ENCODE measurements at regions not wholly inside any gene's neighbourhood (a gene's known extent, or its start where the extent isn't known, plus 50 kb on each side); places are given as distances from the start of the nearest gene placed in this dataset.
"Not testable (repeated sequence)": the region's sequence is repeated elsewhere in the genome, so short reads cannot be mapped to it uniquely, and the experiment has no call there.

DNA sequence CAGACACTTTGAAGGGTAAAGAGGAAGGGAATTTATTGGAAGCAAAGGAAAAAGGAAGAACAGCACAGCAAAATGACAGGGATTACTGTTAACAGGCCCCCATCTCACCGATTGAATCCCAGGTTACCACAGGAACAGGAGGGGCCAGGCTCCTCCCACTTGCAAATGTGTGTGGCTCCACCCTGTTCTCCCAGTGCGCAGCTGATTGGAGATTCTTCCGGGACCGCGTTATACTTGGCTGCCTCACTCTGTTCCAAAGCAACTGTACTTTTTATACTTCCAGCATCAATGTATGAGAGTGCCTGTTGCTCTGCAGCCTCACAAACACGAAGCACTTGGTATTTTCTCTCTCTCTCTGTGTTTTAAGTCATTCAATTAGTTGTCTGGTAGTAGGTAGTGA lies 273.6 kb upstream of the MDGA2 start:
- no peak for DNase-seq

DNA sequence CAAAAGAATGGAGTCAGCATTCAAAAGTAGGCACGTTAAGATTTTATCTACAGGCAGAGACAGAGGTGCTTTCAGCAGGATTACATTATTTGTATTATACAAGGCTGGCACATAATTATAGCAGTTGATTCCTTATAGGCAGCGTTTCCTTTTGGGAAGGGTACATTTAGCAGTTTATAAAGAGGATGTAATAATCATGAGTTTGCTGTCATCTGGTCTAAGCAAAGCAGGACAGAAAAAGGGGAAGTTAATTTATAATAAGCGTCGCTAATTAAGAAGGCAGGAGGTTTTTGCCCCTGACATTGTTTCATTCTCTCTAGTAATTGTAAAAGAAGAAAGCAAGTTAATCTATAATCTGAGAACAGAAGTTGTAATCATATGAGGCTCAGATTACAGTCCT lies 259.9 kb upstream of the MDGA2 start:
- no peak for DNase-seq

DNA sequence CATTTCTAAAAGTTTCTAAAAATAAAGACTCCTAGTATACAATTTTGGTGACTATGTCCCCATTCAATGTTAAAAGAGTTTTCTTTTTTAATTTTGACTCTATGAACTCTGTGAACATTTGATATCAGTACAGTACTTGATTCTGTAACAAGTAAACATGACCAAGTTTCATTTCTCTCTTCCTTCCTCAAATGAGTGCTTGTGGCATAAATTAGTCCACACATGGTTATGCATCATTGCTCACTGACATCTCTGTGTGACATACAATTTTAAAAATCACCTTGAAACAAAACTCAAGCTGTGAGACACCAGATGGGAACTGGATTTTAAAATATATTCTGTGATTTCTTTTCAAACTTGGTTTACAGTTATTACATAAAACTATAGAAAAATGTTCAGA lies 253.9 kb upstream of the MDGA2 start:
- DNase-seq: no peak

DNA sequence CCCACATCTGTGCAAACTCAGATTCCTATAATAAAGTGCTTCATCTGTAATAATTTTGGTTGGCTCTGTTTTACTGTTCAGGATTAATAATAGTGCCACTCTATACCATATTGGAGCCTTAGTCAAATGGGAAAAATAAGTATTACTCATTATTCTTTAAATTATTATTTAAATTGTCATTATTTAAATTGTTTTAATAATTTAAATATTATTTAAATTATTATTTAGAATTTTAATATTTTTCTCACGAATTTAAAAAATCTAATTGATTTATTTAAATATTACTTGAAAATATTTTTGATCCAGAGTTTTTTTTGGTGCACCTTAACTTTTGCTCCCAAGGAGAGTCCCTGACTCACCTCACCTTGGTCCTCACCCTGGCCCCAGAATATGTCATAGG lies 245.7 kb upstream of the MDGA2 start:
- no peak for DNase-seq

DNA sequence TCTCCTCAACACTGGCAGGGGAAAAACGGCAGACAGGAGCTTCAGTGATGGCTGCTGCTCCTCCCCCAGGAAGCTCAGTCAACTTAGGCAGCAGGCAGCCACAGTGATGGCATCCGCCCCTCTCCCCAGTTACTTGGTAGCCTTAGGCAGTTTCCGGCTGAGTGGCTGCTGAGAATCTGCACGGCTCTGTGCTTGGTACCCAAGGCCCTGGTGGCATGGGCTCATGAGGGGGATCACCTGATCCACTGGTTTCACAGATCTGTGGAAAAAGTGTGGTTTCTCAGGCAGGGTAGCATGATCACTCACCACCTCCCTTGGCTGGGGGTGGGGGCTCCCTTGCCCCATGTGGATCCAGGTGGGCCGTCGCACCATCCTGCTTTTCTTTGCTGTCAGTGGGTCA lies 244.6 kb upstream of the MDGA2 start:
- DNase-seq: no peak

DNA sequence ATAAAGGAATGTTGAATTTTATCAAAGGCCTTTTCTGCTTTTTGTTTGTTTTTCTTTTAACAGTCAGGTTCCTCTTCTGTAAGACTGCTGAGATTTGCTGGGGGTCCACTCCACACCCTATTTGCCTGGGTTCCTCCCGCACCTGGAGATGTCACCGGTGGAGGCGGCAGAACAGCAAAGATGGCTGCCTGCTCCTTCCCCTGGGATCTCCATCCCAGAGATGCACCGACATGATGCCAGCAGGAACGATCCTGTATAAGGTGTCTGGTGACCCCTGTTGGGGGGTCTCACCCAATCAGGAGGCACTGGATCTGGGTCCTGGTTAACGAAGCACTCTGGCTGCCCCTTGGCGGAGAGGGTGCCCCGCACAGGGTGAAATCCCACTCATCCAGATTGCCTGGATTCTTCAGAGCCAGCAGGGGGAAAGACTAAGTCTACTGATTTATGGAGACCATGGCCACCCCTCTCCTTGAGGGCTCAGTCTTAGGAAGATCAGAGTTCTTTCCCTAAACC lies 244.0 kb upstream of the MDGA2 start:
- no peak for DNase-seq

DNA sequence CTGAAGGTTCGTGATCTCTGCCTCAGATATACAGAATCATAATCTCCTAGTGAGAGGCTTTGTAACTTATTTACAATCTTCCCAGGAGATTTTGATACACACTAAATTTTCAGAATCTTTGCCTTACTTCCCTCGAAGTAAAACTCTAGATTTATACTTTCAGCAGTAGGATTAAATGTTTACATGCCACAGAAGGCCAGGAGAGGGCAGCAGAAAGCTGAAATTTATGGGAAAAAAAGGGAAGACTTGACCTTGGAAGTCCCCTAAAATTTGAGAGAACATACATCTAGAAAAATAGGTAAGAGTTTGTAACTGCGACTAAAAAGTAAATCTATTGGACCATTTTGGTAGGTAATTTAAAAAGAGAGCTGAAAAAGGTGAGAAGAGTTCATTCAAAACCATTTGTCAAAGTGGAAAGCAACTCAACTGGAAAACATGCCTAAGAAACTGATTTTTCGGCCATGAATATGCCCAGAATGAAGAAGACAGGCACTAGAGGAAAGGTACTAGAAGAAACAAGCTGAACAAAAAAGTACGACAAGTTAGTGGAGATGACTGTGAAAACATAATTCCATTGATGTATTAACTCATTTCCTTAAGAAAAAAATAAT lies 242.0 kb upstream of the MDGA2 start:
- DNase-seq: no peak

DNA sequence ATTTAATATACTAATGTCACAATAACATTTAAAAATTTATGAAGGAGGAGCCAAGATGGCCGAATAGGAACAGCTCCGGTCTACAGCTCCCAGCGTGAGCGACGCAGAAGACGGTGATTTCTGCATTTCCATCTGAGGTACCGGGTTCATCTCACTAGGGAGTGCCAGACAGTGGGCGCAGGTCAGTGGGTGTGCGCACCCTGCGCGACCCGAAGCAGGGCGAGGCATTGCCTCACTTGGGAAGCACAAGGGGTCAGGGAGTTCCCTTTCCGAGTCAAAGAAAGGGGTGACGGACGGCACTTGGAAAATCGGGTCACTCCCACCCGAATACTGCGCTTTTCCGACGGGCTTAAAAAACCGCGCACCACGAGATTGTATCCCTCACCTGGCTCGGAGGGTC lies 225.7 kb upstream of the MDGA2 start:
- not testable (repeated sequence) for DNase-seq

DNA sequence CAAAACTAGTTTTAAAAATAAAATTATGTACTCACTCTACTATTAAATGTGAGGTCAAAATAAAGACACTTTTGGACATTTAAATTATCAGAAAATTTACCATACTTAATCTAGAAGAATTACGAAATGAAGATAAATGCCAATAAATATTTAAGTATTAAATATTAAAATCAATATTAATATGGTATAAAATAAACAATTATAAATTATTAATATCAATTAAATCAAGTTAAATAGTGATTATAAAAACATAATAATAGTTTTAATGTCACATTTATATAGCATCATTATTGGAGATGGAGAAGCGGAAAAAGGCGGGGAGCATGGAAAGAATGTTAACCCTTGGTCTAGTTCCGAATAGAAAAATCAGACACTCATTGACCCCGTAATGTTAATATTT lies 224.3 kb upstream of the MDGA2 start:
- DNase-seq: no peak

DNA sequence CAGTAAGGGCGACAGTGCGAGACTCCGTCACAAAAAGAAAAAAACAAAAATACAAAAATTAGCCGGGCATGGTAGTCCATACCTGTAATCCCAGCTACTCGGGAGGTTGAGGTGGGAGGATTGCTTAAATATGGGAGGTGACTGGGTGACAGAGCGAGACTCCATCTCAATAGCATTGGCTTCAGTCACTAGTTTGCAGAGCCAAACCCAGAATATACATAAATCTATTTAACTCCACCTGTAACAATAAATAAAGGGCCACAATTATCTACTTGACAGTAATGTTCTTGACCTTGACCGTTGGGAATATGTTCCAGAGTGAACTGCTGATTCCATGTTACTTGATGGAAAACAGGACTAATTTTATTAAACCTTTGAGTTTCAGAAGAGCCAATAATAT lies 198.9 kb upstream of the MDGA2 start:
- no peak for DNase-seq

DNA sequence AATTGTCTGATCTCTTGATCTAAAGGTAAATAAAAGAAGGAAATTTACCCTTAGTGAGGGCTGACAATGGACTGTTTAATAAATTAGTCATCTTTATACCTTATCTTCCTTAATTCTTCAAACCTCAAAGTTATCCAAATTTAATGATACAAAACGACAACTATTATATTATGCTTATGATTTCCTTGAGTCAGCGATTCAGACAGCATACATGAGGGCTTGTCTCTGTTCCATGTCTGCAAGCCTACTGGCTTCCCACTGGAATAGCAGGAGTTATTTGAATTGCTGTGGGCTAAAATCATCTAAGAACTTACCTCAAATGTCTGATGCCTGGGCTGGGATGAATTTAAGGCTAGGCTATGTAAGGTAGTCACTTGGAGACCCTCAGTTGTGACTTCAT lies 197.2 kb upstream of the MDGA2 start:
- no peak for DNase-seq

DNA sequence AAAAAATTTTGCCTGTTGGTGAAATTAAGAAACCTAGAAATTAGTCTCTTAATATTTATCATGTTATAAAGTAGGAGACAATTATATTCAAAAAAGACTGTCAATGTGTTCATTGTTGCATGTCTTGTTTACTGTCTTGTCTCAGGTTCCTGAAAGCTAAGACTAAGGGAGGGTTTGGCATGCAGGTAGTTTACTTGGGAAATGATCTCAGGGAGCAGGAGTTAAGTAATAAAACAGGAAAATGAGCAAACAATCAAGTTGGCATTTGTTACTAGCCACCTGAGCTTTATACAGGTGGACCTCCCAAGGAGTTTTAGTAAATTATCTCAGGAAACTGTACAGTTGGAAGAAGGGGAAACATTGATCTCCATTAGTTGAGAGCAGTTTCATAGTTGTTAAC lies 188.0 kb upstream of the MDGA2 start:
- no peak for DNase-seq

DNA sequence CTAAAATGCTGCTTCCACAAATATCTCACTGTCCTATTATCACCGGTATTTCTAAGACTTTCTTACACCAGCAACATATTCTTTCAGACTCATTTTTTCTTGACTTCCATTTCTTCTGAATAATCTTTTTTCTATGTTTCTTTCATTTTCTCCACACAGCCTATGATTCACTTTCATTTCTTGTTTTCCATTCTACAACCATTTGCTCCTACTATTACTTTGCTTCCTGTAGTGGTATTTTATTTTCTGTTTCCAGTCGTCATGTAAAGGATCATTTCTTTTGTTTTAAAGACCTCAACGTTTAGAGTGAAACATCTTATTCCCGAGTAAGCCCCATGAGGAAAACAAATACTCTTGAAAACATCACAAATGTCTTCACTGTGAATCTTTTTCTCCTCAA lies 182.2 kb upstream of the MDGA2 start:
- DNase-seq: no peak

DNA sequence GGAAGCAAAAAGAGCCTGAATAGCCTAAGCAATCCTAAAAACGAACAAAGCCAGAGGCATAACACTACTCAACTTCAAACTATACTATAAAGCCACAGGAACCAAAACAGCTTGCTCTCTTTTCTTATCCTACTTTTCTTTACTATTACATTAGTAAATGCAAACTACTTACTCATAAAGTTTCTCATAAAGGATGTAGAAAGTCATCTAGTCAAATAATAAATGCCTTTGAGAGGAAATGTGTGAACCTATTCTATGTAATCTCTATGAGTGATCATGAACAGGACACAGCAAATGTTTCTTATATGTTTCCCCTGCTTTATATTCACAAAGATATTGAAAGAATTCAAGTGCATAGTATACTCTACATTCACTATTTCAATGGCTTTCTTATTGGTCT lies 176.9 kb upstream of the MDGA2 start:
- DNase-seq: no peak

DNA sequence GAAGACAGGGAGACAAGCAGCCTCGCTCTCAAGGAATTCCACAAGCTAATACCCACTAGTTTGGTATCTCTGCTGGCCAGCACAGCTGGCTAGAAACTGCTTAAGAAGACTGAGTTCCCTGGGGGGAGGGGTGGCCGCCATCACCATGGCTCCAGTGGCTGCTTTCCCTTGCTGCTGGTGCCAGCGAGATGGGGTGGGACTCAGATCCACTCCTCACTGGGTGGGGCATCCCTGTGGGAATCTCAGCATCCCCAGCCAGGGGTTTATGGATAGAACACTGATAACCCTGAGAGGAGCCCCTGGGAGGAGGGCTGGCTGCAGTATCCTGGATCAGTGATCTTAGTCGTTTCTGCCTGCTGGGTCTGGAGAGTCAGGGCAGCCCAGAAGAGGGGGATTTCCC lies 170.6 kb upstream of the MDGA2 start:
- DNase-seq: no peak

DNA sequence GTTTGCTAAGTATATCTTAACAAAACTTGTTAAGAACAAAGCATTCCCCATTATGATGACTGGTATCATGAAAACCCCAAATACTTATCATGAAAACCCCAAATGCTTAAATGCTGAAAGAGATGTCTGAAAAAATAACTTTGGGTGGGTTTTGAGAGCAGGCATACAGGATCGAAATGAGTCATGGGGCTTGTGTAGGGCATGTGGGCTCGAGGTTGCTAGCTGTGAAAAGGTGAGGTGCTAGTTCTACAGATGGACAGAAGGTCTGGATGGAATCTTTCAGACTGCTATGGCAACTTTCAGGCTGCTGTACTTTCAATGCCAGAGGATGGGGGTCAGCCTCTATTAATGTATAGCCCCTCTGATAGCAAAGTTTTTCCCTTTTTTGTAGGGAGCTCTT lies 167.8 kb upstream of the MDGA2 start:
- DNase-seq: no peak

DNA sequence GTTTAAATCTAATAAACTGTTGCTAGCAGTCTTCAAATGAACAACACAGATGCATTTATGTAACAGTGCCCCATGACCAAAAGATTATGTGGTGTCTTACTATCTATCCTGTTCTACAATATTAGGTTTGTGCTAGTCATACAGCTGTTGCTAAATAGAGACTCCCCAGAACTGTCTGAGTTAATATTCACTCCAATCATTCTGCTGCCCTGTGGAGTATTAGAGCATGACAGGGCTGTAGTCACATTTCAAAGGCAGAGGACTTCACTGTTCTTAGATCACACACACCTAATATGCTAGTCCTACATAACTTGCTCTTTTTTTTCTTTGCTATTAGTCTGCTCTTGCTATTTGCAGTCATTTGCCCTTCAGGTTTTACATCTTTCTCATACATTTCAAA lies 157.6 kb upstream of the MDGA2 start:
- DNase-seq: no peak

DNA sequence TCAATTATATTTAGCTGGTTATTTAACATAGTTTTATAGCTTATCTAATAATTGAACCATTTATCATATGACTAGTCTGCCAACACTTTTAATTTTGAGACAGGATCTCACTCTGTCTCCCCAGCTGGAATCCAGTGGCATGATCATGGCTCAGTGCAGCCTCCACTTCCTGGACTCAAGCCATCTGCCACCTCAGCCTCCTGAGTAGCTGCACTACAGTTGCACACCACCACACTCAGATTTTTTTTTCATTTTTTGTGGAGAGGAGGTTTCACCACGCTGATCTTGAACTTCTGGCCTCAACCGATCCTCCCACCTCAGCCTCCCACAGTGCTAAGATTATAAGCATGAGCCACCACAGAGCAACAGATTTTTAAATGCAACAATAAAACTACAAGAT lies 151.4 kb upstream of the MDGA2 start:
- DNase-seq: no peak

DNA sequence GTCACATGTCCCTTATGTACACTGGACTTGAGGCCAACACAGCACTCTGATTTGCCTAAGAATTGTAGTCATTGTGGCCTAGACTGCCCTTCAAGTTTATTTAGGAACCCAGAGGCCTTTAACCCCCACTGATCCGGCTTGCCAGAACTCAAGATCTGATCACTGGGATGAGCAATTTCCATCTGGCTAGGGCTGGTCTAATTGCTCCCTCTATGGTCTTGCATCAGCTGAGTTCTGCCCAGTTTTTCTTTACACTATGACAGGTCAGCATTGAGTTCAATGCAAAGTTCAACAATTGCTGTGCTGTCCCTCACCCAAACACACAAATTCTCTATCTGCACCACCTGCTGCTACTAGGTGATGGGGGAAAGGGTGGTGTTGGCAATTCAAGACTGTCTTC lies 146.9 kb upstream of the MDGA2 start:
- no peak for DNase-seq

DNA sequence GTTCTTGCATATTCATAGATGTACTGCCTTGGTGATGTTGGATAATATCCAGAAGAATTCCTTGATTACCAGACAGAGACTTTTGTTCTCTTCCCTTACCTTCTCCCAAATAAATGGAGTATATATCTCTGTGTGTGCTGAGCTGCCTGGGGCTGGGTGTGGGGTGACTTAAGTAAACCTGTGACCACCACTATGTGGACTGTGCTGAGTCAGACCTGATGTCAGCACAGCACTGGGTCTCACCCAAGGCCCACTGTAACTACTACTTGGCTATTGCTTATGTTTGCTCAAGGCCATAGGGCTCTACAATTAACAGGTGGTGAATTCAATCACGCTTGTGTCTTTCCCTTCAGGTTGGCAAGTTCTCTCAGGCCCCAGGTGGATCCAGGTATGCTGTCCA lies 145.7 kb upstream of the MDGA2 start:
- no peak for DNase-seq

DNA sequence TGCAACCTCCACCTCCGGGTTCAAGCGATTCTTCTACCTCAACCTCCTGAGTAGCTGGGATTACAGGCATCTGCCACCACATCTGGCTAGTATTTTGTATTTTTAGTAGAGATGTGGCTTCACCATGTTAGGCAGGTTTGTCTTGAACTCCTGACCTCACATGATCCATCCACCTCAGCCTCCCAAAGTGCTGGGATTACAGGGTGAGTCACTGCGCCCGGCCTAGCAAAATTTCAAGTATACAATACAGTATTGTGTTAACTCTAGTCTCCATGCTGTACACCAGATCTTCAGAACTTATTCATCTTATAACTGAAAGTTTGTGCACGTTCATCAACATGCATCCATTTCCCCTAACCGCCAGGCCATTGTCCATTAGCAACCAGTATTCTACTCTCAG lies 115.1 kb upstream of the MDGA2 start:
- DNase-seq: no peak

DNA sequence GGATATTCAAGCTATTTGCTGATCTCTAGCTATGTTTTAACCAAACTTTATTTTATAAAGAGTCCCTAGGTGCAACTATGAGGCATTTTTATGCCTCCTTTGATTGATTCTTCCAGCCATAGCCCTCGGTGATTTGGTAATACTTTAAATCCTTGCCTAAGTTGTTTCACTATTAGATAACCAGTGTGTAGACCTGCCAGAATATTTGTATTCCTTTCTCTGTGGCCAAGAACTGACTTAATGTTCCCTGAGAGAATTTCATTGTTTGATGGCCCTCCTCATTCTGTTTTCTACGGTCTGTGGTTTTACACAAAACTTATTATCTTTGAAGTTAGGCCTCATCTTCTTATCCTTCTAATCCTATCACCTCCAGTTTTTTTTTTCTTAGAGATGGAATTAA lies 109.7 kb upstream of the MDGA2 start:
- DNase-seq: no peak

DNA sequence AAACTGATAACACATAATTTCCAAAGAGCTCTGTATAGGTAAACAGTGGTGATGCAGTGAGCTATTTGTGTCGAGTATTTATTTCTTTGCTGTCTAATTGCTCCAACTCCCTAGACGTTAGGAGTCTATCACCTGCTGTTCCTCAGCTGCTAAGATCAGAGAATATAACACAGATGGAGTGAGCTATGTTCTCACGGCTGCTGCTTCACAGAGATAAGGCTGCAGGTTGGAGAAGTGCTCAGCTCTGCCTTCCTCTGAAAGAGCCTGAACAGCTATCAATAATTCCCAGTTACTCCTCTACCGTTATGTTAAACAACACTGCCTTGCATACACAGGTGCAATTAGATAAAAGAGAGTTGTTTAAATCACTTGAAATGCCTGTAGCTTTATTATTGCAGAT lies 103.2 kb upstream of the MDGA2 start:
- no peak for DNase-seq

DNA sequence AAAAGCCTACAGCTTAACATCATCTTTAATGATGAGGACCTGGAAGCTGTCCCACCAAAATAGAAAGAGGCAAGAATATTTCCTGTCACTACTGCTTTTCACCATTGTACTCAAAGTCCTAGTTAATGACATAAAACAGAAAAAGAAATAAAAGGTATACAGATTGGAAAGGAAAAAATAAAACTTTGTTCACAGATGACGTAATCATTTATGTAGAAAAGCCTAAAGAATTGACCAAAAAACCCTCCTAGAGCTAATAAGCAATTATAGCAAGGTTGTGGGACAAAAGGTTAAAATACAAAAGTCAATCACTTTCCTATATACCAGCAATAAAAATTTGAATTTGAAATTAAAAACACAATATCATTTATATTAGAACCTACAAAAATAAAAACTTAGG lies 97.2 kb upstream of the MDGA2 start:
- no peak for DNase-seq

DNA sequence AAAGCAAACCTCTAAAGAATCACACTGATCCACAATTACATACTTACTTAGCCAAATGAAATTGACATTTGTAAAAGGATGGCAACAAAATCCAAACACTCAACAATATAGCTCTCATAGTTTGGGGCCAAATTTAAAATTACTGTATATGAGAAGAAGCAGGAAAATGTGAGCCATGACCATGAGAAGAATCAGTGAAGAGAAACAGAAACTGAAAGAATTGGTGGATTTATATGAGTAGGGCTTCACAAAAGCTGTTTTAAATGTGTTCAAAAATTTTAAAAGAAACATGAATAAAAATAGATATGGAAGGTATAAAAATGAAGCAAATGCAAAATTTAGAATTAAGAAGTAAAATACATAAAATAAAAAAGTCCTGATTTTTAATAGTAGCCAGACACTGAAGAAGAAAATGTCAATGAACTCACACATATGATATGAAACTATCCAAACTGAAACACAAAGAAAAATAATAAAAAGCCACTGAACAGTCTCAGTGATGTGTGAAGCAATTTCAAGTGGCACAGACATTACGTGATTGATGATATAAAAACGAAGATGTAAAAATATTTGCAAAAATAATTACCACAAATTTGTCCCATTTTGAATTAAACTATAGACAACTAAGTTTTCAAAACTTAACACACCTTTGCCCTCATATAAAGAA lies 87.9 kb upstream of the MDGA2 start:
- no peak for DNase-seq
